Muscle of arm (tissue), 1 donor: ENCODE measurements at regions not wholly inside any gene's neighbourhood (a gene's known extent, or its start where the extent isn't known, plus 50 kb on each side); places are given as distances from the start of the nearest gene placed in this dataset.
"Not testable (repeated sequence)": the region's sequence is repeated elsewhere in the genome, so short reads cannot be mapped to it uniquely, and the experiment has no call there.

Experiments
- DNase-seq: peaks from one replicate; pipeline ENCODE4 v3.0.0-alpha.2; 2013

- not testable (repeated sequence) for DNase-seq
Observed at GRCh38 chr12:128113250-128113649, 153.7 kb upstream of the TMEM132C start.

GRCh38 chr12:128114485-128114884, 152.5 kb upstream of the TMEM132C start:
- DNase-seq, result no peak

- no peak for DNase-seq
Observed at GRCh38 chr12:128116537-128116936, 150.4 kb upstream of the TMEM132C start.

- DNase-seq, result no peak
Observed at GRCh38 chr12:128120035-128120434, 146.9 kb upstream of the TMEM132C start.

- no peak for DNase-seq
Observed at GRCh38 chr12:128121424-128121823, 145.5 kb upstream of the TMEM132C start.

- no peak for DNase-seq
Observed at GRCh38 chr12:128123096-128123495, 143.9 kb upstream of the TMEM132C start.

- DNase-seq, result no peak
Observed at GRCh38 chr12:128131955-128132354, 135.0 kb upstream of the TMEM132C start.

- DNase-seq, result no peak
Observed at GRCh38 chr12:128133321-128134073, 133.5 kb upstream of the TMEM132C start.

- no peak for DNase-seq
Observed at GRCh38 chr12:128137140-128137539, 129.8 kb upstream of the TMEM132C start.

GRCh38 chr12:128138125-128138524, 128.8 kb upstream of the TMEM132C start:
- no peak for DNase-seq

- no peak for DNase-seq
Observed at GRCh38 chr12:128140551-128140950, 126.4 kb upstream of the TMEM132C start.

- no peak for DNase-seq
Observed at GRCh38 chr12:128150961-128151360, 116.0 kb upstream of the TMEM132C start.

- DNase-seq, result no peak
Observed at GRCh38 chr12:128155571-128155970, 111.4 kb upstream of the TMEM132C start.

GRCh38 chr12:128163086-128163485, 103.9 kb upstream of the TMEM132C start:
- DNase-seq, result no peak

GRCh38 chr12:128164533-128164932, 102.4 kb upstream of the TMEM132C start:
- DNase-seq, result no peak

GRCh38 chr12:128165387-128165786, 101.6 kb upstream of the TMEM132C start:
- DNase-seq, result no peak

GRCh38 chr12:128168273-128168672, 98.7 kb upstream of the TMEM132C start:
- DNase-seq, result no peak

GRCh38 chr12:128170181-128170580, 96.8 kb upstream of the TMEM132C start:
- no peak for DNase-seq

GRCh38 chr12:128178565-128178964, 88.4 kb upstream of the TMEM132C start:
- DNase-seq, result no peak

GRCh38 chr12:128178966-128179365, 88.0 kb upstream of the TMEM132C start:
- no peak for DNase-seq

GRCh38 chr12:128180166-128180565, 86.8 kb upstream of the TMEM132C start:
- no peak for DNase-seq

GRCh38 chr12:128190052-128190451, 76.9 kb upstream of the TMEM132C start:
- no peak for DNase-seq

- no peak for DNase-seq
Observed at GRCh38 chr12:128190614-128191013, 76.4 kb upstream of the TMEM132C start.

- DNase-seq, result no peak
Observed at GRCh38 chr12:128191380-128191779, 75.6 kb upstream of the TMEM132C start.
